Left forelimb (tissue), 1 donor: ENCODE measurements at regions not wholly inside any gene's neighbourhood (a gene's known extent, or its start where the extent isn't known, plus 50 kb on each side); places are given as distances from the start of the nearest gene placed in this dataset.

Source experiments
- DNase-seq: peaks from one replicate; pipeline ENCODE4 v3.0.0-alpha.2; 2018; ENCODE audit warnings: low spot score

GRCh38 chr11:80239217-80239616 lies 798.4 kb upstream of the TENM4 start:
- no peak for DNase-seq

GRCh38 chr11:80227915-80228314 lies 787.1 kb upstream of the TENM4 start:
- DNase-seq, result no peak

GRCh38 chr11:80214413-80214812 lies 773.6 kb upstream of the TENM4 start:
- DNase-seq, result no peak

- DNase-seq, result no peak
Observed at GRCh38 chr11:80211673-80212072, 770.8 kb upstream of the TENM4 start.

- DNase-seq, result no peak
Observed at GRCh38 chr11:80204021-80204420, 763.2 kb upstream of the TENM4 start.

GRCh38 chr11:80196932-80197554 lies 756.2 kb upstream of the TENM4 start:
- DNase-seq, result no peak

- no peak for DNase-seq
Observed at GRCh38 chr11:80196041-80196440, 755.2 kb upstream of the TENM4 start.

- DNase-seq, result no peak
Observed at GRCh38 chr11:80194625-80195024, 753.8 kb upstream of the TENM4 start.

- no peak for DNase-seq
Observed at GRCh38 chr11:80194016-80194415, 753.2 kb upstream of the TENM4 start.

- no peak for DNase-seq
Observed at GRCh38 chr11:80188076-80188627, 747.3 kb upstream of the TENM4 start.

- DNase-seq, result no peak
Observed at GRCh38 chr11:80186692-80187091, 745.9 kb upstream of the TENM4 start.

GRCh38 chr11:80182901-80183300 lies 742.1 kb upstream of the TENM4 start:
- no peak for DNase-seq

- no peak for DNase-seq
Observed at GRCh38 chr11:80173371-80174136, 732.7 kb upstream of the TENM4 start.

- no peak for DNase-seq
Observed at GRCh38 chr11:80168796-80169195, 728.0 kb upstream of the TENM4 start.

- DNase-seq, result no peak
Observed at GRCh38 chr11:80167766-80168165, 726.9 kb upstream of the TENM4 start.

GRCh38 chr11:80165744-80166143 lies 724.9 kb upstream of the TENM4 start:
- no peak for DNase-seq

- no peak for DNase-seq
Observed at GRCh38 chr11:80163441-80163840, 722.6 kb upstream of the TENM4 start.

- DNase-seq, result no peak
Observed at GRCh38 chr11:80163011-80163410, 722.2 kb upstream of the TENM4 start.

- DNase-seq, result no peak
Observed at GRCh38 chr11:80162387-80162786, 721.6 kb upstream of the TENM4 start.

GRCh38 chr11:80157447-80157846 lies 716.6 kb upstream of the TENM4 start:
- DNase-seq, result no peak

- no peak for DNase-seq
Observed at GRCh38 chr11:80156062-80156461, 715.2 kb upstream of the TENM4 start.

GRCh38 chr11:80155412-80156017 lies 714.7 kb upstream of the TENM4 start:
- no peak for DNase-seq

GRCh38 chr11:80146232-80146631 lies 705.4 kb upstream of the TENM4 start:
- no peak for DNase-seq
